Mucosa of descending colon (tissue), 3 donors: ENCODE measurements at regions not wholly inside any gene's neighbourhood (a gene's known extent, or its start where the extent isn't known, plus 50 kb on each side); places are given as distances from the start of the nearest gene placed in this dataset.

ENCODE experiments used
- ATAC-seq: fragments of 200-7000 bp; cut with Tn5 transposase; one replicate; pipeline ENCODE4 v1.9.1; 2020; ENCODE audit warnings: mild to moderate bottlenecking, moderate library complexity
- DNase-seq, 3 donors: peaks; one replicate each; pipeline ENCODE4 v3.0.0-alpha.2; 2020
- H3K36me3 ChIP-seq: fragments of 200-600 bp; one replicate; pipeline ENCODE4 v1.8.0; 2021; ENCODE audit warnings: low read depth, mild to moderate bottlenecking
- H3K4me1 ChIP-seq: fragments of 200-600 bp; one replicate; pipeline ENCODE4 v1.8.0; 2021; ENCODE audit warnings: low read depth, mild to moderate bottlenecking
- H3K4me3 ChIP-seq: fragments of 200-600 bp; one replicate; pipeline ENCODE4 v1.8.0; 2021; ENCODE audit warnings: mild to moderate bottlenecking
- H3K9me3 ChIP-seq: fragments of 200-600 bp; one replicate; pipeline ENCODE4 v1.8.0; 2021; ENCODE audit warnings: mild to moderate bottlenecking
- intact Hi-C, 2 donors: fragments of 100-400 bp; cut with DNase I in 1 of 2; cut with micrococcal nuclease in 1 of 2; formaldehyde crosslinking; loops; one replicate each; pipeline versions ENCODE4 v1.11.0 to v1.11.1; 2022; cut with DNase I, micrococcal nuclease
- TF ChIP-seq, protein P1 (sequence below): fragments of 200-600 bp; IDR thresholded peaks from one replicate; pipeline ENCODE4 v1.8.0; 2022; ENCODE audit warnings: antibody characterized with exemption, mild to moderate bottlenecking
- donor health status: DM: no; HTN: no; CAD: no; lungs with moderate emphysema.
- donor health status: DM: no; HTN: no; CAD: no.
- donor health status: DM: no; HTN: yes; CAD: no.

DNA sequence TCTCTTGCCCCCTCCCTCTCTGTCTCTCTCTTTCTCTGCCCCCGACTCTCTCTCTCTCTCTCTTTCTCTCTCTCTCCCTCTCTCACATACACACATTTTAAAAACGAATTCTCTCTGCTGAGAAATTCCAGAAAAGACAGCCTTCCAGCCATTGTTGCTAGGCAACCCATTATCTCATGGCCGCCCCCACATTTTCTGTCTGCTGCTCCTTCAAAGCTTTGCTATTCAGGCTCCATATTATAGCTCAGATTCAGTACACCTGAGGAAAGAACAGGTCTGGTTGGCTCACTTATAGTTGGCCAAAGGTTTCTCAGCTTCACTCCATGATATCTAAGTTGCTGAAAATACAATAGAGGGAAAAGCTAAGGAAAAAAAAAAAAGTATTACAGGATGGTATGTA, 174.4 kb upstream of the RADX start:
- Histone ChIP-seq H3K9me3 (no peaks in the 10 kb centered on the region), H3K4me3 (no peak overlapping the region), H3K36me3 (no peaks in the 10 kb centered on the region), H3K4me1 (no peaks in the 10 kb centered on the region)
- DNase-seq (no peak), ATAC-seq (no peak)
- intact Hi-C loops, result no loop called here
- TF ChIP-seq, protein P1, sequence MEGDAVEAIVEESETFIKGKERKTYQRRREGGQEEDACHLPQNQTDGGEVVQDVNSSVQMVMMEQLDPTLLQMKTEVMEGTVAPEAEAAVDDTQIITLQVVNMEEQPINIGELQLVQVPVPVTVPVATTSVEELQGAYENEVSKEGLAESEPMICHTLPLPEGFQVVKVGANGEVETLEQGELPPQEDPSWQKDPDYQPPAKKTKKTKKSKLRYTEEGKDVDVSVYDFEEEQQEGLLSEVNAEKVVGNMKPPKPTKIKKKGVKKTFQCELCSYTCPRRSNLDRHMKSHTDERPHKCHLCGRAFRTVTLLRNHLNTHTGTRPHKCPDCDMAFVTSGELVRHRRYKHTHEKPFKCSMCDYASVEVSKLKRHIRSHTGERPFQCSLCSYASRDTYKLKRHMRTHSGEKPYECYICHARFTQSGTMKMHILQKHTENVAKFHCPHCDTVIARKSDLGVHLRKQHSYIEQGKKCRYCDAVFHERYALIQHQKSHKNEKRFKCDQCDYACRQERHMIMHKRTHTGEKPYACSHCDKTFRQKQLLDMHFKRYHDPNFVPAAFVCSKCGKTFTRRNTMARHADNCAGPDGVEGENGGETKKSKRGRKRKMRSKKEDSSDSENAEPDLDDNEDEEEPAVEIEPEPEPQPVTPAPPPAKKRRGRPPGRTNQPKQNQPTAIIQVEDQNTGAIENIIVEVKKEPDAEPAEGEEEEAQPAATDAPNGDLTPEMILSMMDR, result no peak

DNA sequence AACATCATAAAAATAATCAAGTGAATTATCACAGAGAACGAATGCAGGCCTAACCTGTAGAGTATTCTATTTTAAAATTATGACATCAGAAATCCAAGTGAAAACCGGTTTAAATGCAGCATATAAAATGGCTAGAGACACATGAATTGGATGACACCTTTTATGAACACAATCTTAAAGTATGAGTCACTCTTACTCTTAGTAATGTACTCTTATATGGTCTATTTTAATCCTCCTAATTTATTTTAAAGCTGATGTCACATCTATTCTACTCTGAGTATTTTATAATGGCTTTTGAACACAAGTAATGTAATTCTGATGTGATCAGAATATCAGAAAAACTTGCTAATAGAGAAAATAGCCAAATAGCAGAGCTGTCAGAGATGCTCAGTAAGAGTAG, 161.4 kb upstream of the RADX start:
- no peak for DNase-seq
- no peaks in the 10 kb centered on the region for H3K9me3 ChIP-seq
- no peak overlapping the region for H3K4me3 ChIP-seq
- intact Hi-C loops, result no loop called here
- no peaks in the 10 kb centered on the region for H3K4me1 ChIP-seq
- H3K36me3 ChIP-seq, result no peaks in the 10 kb centered on the region
- TF ChIP-seq, protein P1, result no peak
- no peak for ATAC-seq

DNA sequence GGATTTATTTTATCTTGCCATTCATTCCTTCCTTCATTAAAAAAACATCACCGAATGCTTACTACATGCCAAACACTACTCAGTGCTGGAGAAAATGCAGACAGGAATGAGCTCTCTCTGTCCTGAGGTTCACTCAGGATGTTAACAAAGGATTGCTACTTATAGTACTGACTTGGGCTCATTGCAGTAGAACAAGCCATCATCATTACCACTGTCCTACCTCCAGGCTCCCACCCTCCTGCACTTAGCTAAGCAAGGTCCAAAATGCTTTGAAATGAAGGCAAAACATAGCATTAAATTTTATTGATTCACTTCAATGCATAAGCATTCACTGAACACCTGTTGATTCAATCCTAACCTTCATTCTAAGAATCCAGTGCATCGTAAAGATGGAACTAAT, 159.8 kb upstream of the RADX start:
- Histone ChIP-seq H3K4me1 (no peaks in the 10 kb centered on the region), H3K36me3 (no peaks in the 10 kb centered on the region), H3K4me3 (no peak overlapping the region), H3K9me3 (no peaks in the 10 kb centered on the region)
- TF ChIP-seq, protein P1, result no peak
- ATAC-seq (no peak), DNase-seq (no peak)
- intact Hi-C loops, result no loop called here

DNA sequence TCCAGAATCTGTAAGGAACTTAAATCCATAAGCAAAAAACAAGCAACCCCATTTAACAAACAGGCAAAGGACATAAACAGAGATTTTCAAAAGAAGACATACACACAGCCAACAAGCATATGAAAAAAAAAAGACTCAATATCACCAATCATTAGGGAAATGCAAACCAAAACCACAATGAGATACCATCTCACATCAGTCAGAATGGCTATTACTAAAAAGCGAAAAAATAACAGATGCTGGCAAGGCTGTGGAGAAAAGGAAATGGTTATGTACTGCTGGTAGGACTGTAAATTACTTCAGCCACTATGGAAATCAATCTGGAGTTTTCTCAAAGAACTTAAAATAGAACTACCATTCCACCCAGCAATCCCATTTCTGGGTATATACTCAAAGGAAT, 156.8 kb upstream of the RADX start:
- no peaks in the 10 kb centered on the region for H3K36me3 ChIP-seq
- DNase-seq (no peak), ATAC-seq (no peak)
- no peak overlapping the region for H3K4me3 ChIP-seq
- H3K9me3 ChIP-seq, result no peaks in the 10 kb centered on the region
- TF ChIP-seq, protein P1, result no peak
- no peaks in the 10 kb centered on the region for H3K4me1 ChIP-seq
- intact Hi-C loops, result no loop called here

DNA sequence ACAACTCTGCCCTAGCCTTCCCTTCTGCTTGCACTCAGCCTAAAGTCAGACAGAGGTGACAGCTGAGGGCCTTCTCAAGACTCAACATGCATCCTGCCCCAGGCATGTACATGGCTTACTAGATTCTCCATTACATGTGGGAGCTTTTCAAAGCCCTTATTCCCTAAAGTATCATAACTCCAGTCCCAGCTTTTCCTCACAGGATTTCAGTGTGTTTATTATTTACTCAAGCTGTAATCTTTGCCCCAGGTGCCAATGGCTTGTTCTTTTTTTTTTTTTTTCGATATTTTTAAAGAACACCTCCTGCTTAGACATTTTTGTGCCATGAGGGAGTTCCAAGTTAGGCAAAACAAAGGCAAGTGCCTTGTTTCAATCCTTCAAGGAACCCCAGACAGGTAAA, 154.0 kb upstream of the RADX start:
- Histone ChIP-seq H3K9me3 (no peaks in the 10 kb centered on the region), H3K36me3 (no peaks in the 10 kb centered on the region), H3K4me3 (no peak overlapping the region), H3K4me1 (no peaks in the 10 kb centered on the region)
- intact Hi-C loops, result no loop called here
- TF ChIP-seq, protein P1, result no peak
- DNase-seq, result no peak
- no peak for ATAC-seq

DNA sequence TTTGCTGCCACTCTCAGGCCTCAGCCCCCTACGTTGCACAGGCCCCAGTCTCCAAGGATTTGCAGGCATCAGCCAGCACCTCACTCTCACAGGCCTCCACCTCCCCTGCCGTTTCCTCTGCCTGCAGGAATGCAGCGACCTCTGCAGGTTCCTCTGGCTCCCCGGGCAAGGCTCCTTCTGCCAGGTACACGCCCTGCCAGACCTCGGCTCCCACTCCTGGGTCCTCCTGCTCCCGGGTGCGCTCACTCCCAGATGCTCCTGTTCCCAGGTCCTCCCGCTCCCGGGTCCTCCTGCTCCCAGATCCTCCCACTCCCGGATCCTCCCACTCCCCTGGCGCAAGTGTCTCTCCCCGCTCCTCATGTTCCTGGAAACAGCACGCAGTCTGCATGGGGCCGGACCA, 144.4 kb upstream of the RADX start:
- intact Hi-C loops, result no loop called here
- peak in 1 of 3 donors; percentile 48 for DNase-seq
- Histone ChIP-seq H3K36me3 (no peaks in the 10 kb centered on the region), H3K9me3 (no peaks in the 10 kb centered on the region), H3K4me3 (no peak overlapping the region), H3K4me1 (no peaks in the 10 kb centered on the region)
- TF ChIP-seq, protein P1, result no peak
- no peak for ATAC-seq
